ENCODE measurements at regions not wholly inside any gene's neighbourhood (a gene's known extent, or its start where the extent isn't known, plus 50 kb on each side); places are given as distances from the start of the nearest gene placed in this dataset.

DNA sequence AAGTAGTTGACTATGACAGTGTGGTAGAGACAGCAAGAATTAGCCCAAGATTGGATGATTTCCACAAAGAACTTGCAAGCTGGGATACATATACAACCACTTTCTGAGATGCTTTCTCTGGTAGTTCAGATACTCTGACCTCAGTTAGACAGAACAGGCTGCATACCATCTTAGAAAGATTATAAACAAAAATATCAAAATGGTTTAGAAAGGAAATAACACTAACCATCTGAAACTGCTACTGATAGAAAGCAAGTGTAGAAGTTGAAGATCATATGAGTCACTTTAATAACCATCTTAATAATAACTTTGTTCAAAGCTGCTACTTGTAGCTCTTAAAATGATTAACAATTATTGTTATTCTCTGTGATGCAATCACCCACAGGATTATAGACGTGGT, 255.4 kb upstream of the TTC29 start:
- TF ChIP-seq, protein P1, sequence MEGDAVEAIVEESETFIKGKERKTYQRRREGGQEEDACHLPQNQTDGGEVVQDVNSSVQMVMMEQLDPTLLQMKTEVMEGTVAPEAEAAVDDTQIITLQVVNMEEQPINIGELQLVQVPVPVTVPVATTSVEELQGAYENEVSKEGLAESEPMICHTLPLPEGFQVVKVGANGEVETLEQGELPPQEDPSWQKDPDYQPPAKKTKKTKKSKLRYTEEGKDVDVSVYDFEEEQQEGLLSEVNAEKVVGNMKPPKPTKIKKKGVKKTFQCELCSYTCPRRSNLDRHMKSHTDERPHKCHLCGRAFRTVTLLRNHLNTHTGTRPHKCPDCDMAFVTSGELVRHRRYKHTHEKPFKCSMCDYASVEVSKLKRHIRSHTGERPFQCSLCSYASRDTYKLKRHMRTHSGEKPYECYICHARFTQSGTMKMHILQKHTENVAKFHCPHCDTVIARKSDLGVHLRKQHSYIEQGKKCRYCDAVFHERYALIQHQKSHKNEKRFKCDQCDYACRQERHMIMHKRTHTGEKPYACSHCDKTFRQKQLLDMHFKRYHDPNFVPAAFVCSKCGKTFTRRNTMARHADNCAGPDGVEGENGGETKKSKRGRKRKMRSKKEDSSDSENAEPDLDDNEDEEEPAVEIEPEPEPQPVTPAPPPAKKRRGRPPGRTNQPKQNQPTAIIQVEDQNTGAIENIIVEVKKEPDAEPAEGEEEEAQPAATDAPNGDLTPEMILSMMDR (IDR thresholded peaks at IDR 0.05; ENCODE audit: insufficient read depth, low read length), result no peak
- TF ChIP-seq POLR2AphosphoS5 (IDR thresholded peaks at IDR 0.05; ENCODE audit: low read depth), result no peak
- TF ChIP-seq GABPA (IDR thresholded peaks at IDR 0.05; ENCODE audit: low read depth), result no peak
- TF ChIP-seq, protein P2, sequence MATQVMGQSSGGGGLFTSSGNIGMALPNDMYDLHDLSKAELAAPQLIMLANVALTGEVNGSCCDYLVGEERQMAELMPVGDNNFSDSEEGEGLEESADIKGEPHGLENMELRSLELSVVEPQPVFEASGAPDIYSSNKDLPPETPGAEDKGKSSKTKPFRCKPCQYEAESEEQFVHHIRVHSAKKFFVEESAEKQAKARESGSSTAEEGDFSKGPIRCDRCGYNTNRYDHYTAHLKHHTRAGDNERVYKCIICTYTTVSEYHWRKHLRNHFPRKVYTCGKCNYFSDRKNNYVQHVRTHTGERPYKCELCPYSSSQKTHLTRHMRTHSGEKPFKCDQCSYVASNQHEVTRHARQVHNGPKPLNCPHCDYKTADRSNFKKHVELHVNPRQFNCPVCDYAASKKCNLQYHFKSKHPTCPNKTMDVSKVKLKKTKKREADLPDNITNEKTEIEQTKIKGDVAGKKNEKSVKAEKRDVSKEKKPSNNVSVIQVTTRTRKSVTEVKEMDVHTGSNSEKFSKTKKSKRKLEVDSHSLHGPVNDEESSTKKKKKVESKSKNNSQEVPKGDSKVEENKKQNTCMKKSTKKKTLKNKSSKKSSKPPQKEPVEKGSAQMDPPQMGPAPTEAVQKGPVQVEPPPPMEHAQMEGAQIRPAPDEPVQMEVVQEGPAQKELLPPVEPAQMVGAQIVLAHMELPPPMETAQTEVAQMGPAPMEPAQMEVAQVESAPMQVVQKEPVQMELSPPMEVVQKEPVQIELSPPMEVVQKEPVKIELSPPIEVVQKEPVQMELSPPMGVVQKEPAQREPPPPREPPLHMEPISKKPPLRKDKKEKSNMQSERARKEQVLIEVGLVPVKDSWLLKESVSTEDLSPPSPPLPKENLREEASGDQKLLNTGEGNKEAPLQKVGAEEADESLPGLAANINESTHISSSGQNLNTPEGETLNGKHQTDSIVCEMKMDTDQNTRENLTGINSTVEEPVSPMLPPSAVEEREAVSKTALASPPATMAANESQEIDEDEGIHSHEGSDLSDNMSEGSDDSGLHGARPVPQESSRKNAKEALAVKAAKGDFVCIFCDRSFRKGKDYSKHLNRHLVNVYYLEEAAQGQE (IDR thresholded peaks at IDR 0.05; ENCODE audit: insufficient replicate concordance, low read depth), result no peak
